Colonic mucosa (tissue), 4 donors: ENCODE measurements at regions not wholly inside any gene's neighbourhood (a gene's known extent, or its start where the extent isn't known, plus 50 kb on each side); places are given as distances from the start of the nearest gene placed in this dataset.
"Not testable (repeated sequence)": the region's sequence is repeated elsewhere in the genome, so short reads cannot be mapped to it uniquely, and the experiment has no call there.

ENCODE experiments used
- DNase-seq: peaks from one replicate; pipeline ENCODE4 v3.0.0-alpha.2; 2020
- H3K27ac ChIP-seq: fragments of 200-600 bp; one replicate; pipeline ENCODE4 v1.8.0; 2021
- H3K27me3 ChIP-seq: fragments of 200-600 bp; one replicate; pipeline ENCODE4 v1.8.0; 2021
- H3K36me3 ChIP-seq: fragments of 200-600 bp; one replicate; pipeline ENCODE4 v1.8.0; 2021
- H3K4me1 ChIP-seq: fragments of 200-600 bp; one replicate; pipeline ENCODE4 v1.8.0; 2021; ENCODE audit warnings: mild to moderate bottlenecking
- H3K4me3 ChIP-seq: fragments of 200-600 bp; one replicate; pipeline ENCODE4 v1.8.0; 2021
- H3K9ac ChIP-seq, 2 donors: one replicate each; pipeline ENCODE4 v1.7.0; 2013; ENCODE audit warnings: control low read depth in 2 of 2, low read depth in 2 of 2, low read length in 2 of 2
- H3K9me3 ChIP-seq: fragments of 200-600 bp; one replicate; pipeline ENCODE4 v1.8.0; 2021
- CTCF ChIP-seq: fragments of 200-600 bp; IDR thresholded peaks from one replicate; pipeline ENCODE4 v1.8.0; 2022; ENCODE audit warnings: antibody characterized with exemption, mild to moderate bottlenecking
- intact Hi-C: fragments of 100-400 bp; cut with DNase I; formaldehyde crosslinking; loops from one replicate; pipeline ENCODE4 v1.14.1; 2022
- donor health status: healthy.
- donor health status: DM: no; HTN: no; CAD: no.
- donor health status: DM: no; HTN: no; CAD: no.

DNA sequence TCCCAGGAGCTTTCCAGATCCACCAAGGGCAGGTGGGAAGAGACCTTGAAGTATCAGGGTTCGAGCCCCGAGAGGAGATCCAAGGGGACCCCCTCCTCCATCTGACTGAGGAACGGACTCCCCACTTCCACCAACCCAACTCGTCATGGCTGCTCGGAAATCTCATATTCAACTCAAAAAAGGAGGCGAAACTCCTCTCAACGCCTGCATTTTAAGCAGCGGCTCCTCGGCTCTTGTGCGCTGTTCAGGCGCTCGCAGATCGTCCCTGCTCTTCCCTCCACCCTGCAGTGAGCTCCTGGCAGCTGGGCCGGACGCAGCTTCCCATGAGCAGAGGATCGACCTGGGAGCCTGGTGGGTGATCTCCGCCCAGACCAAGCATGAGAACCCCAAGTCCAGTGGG lies 341.9 kb downstream of the ADGRD1 start:
- intact Hi-C loops, H3K27me3 ChIP-seq, H3K9ac ChIP-seq, H3K4me3 ChIP-seq, DNase-seq, H3K9me3 ChIP-seq, H3K4me1 ChIP-seq, H3K36me3 ChIP-seq, H3K27ac ChIP-seq: not testable (repeated sequence)

- H3K27me3 ChIP-seq, H3K36me3 ChIP-seq, H3K4me1 ChIP-seq, H3K4me3 ChIP-seq, H3K9ac ChIP-seq, H3K27ac ChIP-seq, DNase-seq, H3K9me3 ChIP-seq, intact Hi-C loops: not testable (repeated sequence)
Measured at GRCh38 chr12:131296136-131296535, 342.4 kb downstream of the ADGRD1 start.

DNA sequence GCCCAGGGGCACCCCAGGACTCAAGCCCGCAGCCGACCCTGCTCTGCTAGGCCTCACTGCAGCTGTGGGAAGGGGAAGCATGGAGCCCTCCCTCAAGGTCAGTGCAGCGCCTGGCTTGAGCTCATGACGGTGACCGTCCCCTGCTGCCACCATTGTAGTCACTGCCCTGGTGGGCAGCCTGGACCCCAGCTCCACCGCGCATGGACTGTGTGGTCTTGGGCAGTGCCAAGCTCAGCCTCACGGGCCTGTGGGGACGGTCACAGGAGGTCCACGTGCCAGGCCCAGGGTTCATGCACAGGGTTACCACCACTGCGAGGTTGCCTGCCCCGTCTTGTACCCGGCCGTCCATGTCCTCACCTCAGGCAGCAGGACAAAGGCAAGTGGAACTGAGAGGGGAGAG lies 342.9 kb downstream of the ADGRD1 start:
- intact Hi-C loops, H3K9me3 ChIP-seq, H3K9ac ChIP-seq, H3K27ac ChIP-seq, H3K4me1 ChIP-seq, H3K27me3 ChIP-seq, H3K4me3 ChIP-seq, DNase-seq, H3K36me3 ChIP-seq: not testable (repeated sequence)

- H3K36me3 ChIP-seq, intact Hi-C loops, H3K9ac ChIP-seq, H3K4me3 ChIP-seq, H3K27ac ChIP-seq, H3K9me3 ChIP-seq, H3K27me3 ChIP-seq, H3K4me1 ChIP-seq, DNase-seq: not testable (repeated sequence)
Measured at GRCh38 chr12:131298526-131299369, 345.0 kb downstream of the ADGRD1 start.

DNA sequence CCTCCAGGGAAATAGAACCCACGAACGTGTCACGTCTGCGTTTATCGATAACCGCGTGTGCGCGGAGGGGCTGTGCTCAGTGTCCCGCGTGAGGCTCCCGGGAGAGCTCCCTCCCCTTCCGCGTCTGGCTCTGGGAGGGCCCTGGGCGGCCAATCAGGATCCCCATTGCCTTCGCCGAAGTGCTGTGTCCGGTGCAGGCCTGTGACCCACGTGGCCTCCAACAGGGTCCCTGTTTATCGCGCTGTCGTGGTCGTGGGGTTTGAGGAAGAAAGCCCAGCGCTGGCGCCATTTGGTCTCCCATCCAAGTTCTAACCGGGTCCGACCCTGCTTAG lies 345.6 kb downstream of the ADGRD1 start:
- H3K9ac ChIP-seq, H3K9me3 ChIP-seq, H3K27me3 ChIP-seq, H3K27ac ChIP-seq, DNase-seq, H3K4me3 ChIP-seq, H3K4me1 ChIP-seq, H3K36me3 ChIP-seq, intact Hi-C loops: not testable (repeated sequence)

GRCh38 chr12:131303576-131303975 lies 349.9 kb downstream of the ADGRD1 start:
- H3K36me3 ChIP-seq, H3K27ac ChIP-seq, H3K9ac ChIP-seq, H3K4me1 ChIP-seq, H3K9me3 ChIP-seq, H3K4me3 ChIP-seq, H3K27me3 ChIP-seq, DNase-seq, intact Hi-C loops: not testable (repeated sequence)

- H3K9ac ChIP-seq, intact Hi-C loops: not testable (repeated sequence)
Measured at GRCh38 chr12:131304642-131305041, 350.9 kb downstream of the ADGRD1 start.

GRCh38 chr12:131309700-131310099 lies 356.0 kb downstream of the ADGRD1 start:
- DNase-seq = no peak
- Histone ChIP-seq H3K27me3 (no peaks in the 10 kb centered on the region), H3K36me3 (no peaks in the 10 kb centered on the region), H3K9ac (no peak overlapping the region), H3K9me3 (no peaks in the 10 kb centered on the region), H3K4me3 (no peak overlapping the region), H3K27ac (no peak overlapping the region), H3K4me1 (no peaks in the 10 kb centered on the region)
- TF ChIP-seq CTCF = no peak
- intact Hi-C loops = no loop called here

More at GRCh38 chr12:131304642-131305041, 350.9 kb downstream of the ADGRD1 start:
- not testable (repeated sequence) for H3K36me3 ChIP-seq, H3K4me3 ChIP-seq, H3K27me3 ChIP-seq, H3K27ac ChIP-seq, H3K9me3 ChIP-seq, H3K4me1 ChIP-seq, DNase-seq

GRCh38 chr12:131310227-131310969 lies 356.7 kb downstream of the ADGRD1 start:
- intact Hi-C loops, H3K9me3 ChIP-seq, H3K4me1 ChIP-seq, H3K4me3 ChIP-seq, H3K27ac ChIP-seq, H3K27me3 ChIP-seq, DNase-seq, H3K9ac ChIP-seq, H3K36me3 ChIP-seq: not testable (repeated sequence)

GRCh38 chr12:131311279-131311722 lies 357.6 kb downstream of the ADGRD1 start:
- H3K9ac ChIP-seq, H3K4me1 ChIP-seq, DNase-seq, H3K4me3 ChIP-seq, H3K27ac ChIP-seq, H3K27me3 ChIP-seq, intact Hi-C loops, H3K36me3 ChIP-seq, H3K9me3 ChIP-seq: not testable (repeated sequence)
